CD4-positive, alpha-beta T cell treated with Interleukin-6 for 4 hours (primary cell): ENCODE measurements at regions not wholly inside any gene's neighbourhood (a gene's known extent, or its start where the extent isn't known, plus 50 kb on each side); places are given as distances from the start of the nearest gene placed in this dataset.

ENCODE experiments used
- DNase-seq: peaks from one replicate; pipeline ENCODE4 v3.0.0-alpha.2; 2020; ENCODE audit warnings: mixed read lengths

GRCh38 chr1:87735750-87736149 is 407.1 kb downstream of the LMO4 start:
- DNase-seq, result no peak

GRCh38 chr1:87739141-87739540 is 410.5 kb downstream of the LMO4 start:
- DNase-seq, result no peak

- DNase-seq, result no peak
Measured at GRCh38 chr1:87739704-87740103, 411.0 kb downstream of the LMO4 start.

- DNase-seq, result no peak
Measured at GRCh38 chr1:87743256-87743655, 414.6 kb downstream of the LMO4 start.

- no peak for DNase-seq
Measured at GRCh38 chr1:87744056-87744455, 415.4 kb downstream of the LMO4 start.

GRCh38 chr1:87744763-87745162 is 416.1 kb downstream of the LMO4 start:
- DNase-seq, result no peak

- no peak for DNase-seq
Measured at GRCh38 chr1:87753366-87753765, 424.7 kb downstream of the LMO4 start.

- no peak for DNase-seq
Measured at GRCh38 chr1:87754139-87754538, 425.5 kb downstream of the LMO4 start.

- DNase-seq, result no peak
Measured at GRCh38 chr1:87757676-87758075, 429.0 kb downstream of the LMO4 start.

- no peak for DNase-seq
Measured at GRCh38 chr1:87759421-87760087, 430.9 kb downstream of the LMO4 start.

- DNase-seq, result no peak
Measured at GRCh38 chr1:87760155-87760554, 431.5 kb downstream of the LMO4 start.

- no peak for DNase-seq
Measured at GRCh38 chr1:87760654-87761053, 432.0 kb downstream of the LMO4 start.

- DNase-seq, result no peak
Measured at GRCh38 chr1:87763483-87763882, 434.8 kb downstream of the LMO4 start.

GRCh38 chr1:87765057-87765680 is 436.5 kb downstream of the LMO4 start:
- DNase-seq, result no peak

- DNase-seq, result no peak
Measured at GRCh38 chr1:87765681-87766070, 437.0 kb downstream of the LMO4 start.

GRCh38 chr1:87766737-87767136 is 438.1 kb downstream of the LMO4 start:
- DNase-seq, result no peak

- no peak for DNase-seq
Measured at GRCh38 chr1:87778896-87779295, 450.2 kb downstream of the LMO4 start.

- DNase-seq, result no peak
Measured at GRCh38 chr1:87781554-87781953, 452.9 kb downstream of the LMO4 start.

- DNase-seq, result no peak
Measured at GRCh38 chr1:87783315-87783714, 454.6 kb downstream of the LMO4 start.

- DNase-seq, result no peak
Measured at GRCh38 chr1:87785386-87785785, 456.7 kb downstream of the LMO4 start.

- no peak for DNase-seq
Measured at GRCh38 chr1:87786229-87786628, 457.5 kb downstream of the LMO4 start.

- DNase-seq, result no peak
Measured at GRCh38 chr1:87786861-87787545, 458.3 kb downstream of the LMO4 start.

- no peak for DNase-seq
Measured at GRCh38 chr1:87787551-87787950, 458.9 kb downstream of the LMO4 start.

GRCh38 chr1:87790756-87791155 is 462.1 kb downstream of the LMO4 start:
- no peak for DNase-seq
